ENCODE measurements at regions not wholly inside any gene's neighbourhood (a gene's known extent, or its start where the extent isn't known, plus 50 kb on each side); places are given as distances from the start of the nearest gene placed in this dataset.

DNA sequence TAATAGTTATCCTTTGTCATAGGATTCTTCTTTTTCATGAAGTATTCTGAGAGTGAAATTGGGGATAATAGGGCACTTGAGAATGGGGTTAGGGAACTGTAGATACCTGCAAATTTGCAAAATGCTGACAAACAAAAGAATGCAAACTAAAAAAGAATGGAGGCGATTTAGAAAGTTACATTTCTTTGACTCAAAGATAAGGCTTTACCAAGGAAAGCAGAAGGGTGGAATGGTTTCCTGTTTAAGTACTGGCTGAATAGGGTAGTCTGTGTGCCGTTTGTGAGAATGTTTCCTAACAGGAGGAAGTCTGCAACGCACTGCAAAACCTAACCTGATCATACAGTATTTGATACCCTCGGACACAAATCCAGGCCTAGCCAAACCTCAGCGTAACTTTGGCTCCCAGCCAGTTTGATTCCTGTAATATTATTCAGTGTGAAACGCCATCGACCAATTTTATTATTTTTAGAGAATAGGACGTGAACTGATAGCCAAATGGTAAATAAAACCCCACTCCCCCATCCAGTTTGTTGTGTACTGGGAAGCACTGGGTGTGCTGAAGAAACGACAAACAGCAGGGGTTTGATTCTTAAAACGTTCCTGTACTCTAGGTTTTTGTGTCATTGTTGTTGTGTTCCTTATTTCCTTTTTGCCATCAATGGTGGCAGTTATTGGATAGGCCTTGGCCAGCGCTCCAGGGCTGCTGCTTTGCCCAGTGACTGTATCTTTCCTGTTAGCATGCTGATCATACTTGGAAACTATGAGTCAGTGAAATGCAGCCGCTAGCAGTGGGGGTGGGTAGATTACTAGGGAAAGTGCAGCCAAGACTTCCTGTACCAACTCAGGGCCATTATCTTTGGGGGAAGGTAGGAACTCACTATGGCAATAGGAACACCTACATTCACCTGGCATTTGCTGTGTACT, 148.0 kb upstream of the TBL1XR1 start (continued):
- TF ChIP-seq, protein P1, sequence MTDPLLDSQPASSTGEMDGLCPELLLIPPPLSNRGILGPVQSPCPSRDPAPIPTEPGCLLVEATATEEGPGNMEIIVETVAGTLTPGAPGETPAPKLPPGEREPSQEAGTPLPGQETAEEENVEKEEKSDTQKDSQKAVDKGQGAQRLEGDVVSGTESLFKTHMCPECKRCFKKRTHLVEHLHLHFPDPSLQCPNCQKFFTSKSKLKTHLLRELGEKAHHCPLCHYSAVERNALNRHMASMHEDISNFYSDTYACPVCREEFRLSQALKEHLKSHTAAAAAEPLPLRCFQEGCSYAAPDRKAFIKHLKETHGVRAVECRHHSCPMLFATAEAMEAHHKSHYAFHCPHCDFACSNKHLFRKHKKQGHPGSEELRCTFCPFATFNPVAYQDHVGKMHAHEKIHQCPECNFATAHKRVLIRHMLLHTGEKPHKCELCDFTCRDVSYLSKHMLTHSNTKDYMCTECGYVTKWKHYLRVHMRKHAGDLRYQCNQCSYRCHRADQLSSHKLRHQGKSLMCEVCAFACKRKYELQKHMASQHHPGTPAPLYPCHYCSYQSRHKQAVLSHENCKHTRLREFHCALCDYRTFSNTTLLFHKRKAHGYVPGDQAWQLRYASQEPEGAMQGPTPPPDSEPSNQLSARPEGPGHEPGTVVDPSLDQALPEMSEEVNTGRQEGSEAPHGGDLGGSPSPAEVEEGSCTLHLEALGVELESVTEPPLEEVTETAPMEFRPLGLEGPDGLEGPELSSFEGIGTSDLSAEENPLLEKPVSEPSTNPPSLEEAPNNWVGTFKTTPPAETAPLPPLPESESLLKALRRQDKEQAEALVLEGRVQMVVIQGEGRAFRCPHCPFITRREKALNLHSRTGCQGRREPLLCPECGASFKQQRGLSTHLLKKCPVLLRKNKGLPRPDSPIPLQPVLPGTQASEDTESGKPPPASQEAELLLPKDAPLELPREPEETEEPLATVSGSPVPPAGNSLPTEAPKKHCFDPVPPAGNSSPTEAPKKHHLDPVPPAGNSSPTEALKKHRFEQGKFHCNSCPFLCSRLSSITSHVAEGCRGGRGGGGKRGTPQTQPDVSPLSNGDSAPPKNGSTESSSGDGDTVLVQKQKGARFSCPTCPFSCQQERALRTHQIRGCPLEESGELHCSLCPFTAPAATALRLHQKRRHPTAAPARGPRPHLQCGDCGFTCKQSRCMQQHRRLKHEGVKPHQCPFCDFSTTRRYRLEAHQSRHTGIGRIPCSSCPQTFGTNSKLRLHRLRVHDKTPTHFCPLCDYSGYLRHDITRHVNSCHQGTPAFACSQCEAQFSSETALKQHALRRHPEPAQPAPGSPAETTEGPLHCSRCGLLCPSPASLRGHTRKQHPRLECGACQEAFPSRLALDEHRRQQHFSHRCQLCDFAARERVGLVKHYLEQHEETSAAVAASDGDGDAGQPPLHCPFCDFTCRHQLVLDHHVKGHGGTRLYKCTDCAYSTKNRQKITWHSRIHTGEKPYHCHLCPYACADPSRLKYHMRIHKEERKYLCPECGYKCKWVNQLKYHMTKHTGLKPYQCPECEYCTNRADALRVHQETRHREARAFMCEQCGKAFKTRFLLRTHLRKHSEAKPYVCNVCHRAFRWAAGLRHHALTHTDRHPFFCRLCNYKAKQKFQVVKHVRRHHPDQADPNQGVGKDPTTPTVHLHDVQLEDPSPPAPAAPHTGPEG (CRISPR knock-in tag; IDR thresholded peaks at IDR 0.05): no peak
- no peak for TF ChIP-seq SP1 (IDR thresholded peaks at IDR 0.05)
- no peak for TF ChIP-seq SP1 (CRISPR knock-in tag; IDR thresholded peaks at IDR 0.05)
- TF ChIP-seq HMGA1 (CRISPR knock-in tag; conservative IDR thresholded peaks at IDR 0.05): no peak
- TF ChIP-seq, protein P2, sequence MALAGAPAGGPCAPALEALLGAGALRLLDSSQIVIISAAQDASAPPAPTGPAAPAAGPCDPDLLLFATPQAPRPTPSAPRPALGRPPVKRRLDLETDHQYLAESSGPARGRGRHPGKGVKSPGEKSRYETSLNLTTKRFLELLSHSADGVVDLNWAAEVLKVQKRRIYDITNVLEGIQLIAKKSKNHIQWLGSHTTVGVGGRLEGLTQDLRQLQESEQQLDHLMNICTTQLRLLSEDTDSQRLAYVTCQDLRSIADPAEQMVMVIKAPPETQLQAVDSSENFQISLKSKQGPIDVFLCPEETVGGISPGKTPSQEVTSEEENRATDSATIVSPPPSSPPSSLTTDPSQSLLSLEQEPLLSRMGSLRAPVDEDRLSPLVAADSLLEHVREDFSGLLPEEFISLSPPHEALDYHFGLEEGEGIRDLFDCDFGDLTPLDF (CRISPR knock-in tag; IDR thresholded peaks at IDR 0.05): no peak
- TF ChIP-seq TOE1 (CRISPR knock-in tag; IDR thresholded peaks at IDR 0.05): no peak
- TF ChIP-seq, protein P3, sequence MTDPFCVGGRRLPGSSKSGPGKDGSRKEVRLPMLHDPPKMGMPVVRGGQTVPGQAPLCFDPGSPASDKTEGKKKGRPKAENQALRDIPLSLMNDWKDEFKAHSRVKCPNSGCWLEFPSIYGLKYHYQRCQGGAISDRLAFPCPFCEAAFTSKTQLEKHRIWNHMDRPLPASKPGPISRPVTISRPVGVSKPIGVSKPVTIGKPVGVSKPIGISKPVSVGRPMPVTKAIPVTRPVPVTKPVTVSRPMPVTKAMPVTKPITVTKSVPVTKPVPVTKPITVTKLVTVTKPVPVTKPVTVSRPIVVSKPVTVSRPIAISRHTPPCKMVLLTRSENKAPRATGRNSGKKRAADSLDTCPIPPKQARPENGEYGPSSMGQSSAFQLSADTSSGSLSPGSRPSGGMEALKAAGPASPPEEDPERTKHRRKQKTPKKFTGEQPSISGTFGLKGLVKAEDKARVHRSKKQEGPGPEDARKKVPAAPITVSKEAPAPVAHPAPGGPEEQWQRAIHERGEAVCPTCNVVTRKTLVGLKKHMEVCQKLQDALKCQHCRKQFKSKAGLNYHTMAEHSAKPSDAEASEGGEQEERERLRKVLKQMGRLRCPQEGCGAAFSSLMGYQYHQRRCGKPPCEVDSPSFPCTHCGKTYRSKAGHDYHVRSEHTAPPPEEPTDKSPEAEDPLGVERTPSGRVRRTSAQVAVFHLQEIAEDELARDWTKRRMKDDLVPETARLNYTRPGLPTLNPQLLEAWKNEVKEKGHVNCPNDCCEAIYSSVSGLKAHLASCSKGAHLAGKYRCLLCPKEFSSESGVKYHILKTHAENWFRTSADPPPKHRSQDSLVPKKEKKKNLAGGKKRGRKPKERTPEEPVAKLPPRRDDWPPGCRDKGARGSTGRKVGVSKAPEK (CRISPR knock-in tag; IDR thresholded peaks at IDR 0.05; ENCODE audit: borderline replicate concordance): no peak
- TF ChIP-seq, protein P4, sequence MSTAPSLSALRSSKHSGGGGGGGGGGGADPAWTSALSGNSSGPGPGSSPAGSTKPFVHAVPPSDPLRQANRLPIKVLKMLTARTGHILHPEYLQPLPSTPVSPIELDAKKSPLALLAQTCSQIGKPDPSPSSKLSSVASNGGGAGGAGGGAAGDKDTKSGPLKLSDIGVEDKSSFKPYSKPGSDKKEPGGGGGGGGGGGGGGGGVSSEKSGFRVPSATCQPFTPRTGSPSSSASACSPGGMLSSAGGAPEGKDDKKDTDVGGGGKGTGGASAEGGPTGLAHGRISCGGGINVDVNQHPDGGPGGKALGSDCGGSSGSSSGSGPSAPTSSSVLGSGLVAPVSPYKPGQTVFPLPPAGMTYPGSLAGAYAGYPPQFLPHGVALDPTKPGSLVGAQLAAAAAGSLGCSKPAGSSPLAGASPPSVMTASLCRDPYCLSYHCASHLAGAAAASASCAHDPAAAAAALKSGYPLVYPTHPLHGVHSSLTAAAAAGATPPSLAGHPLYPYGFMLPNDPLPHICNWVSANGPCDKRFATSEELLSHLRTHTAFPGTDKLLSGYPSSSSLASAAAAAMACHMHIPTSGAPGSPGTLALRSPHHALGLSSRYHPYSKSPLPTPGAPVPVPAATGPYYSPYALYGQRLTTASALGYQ (CRISPR knock-in tag; IDR thresholded peaks at IDR 0.05): no peak; the same call in 1 of the 2 replicates
- TF ChIP-seq ZNF615 (CRISPR knock-in tag; IDR thresholded peaks at IDR 0.05; ENCODE audit: borderline replicate concordance): no peak
- TF ChIP-seq ATF1 (CRISPR knock-in tag; IDR thresholded peaks at IDR 0.05): no peak
- TF ChIP-seq SNAI1 (CRISPR knock-in tag; IDR thresholded peaks at IDR 0.05; ENCODE audit: borderline replicate concordance): no peak; the same call in 1 of the 2 replicates
- TF ChIP-seq CCDC6 (CRISPR knock-in tag; IDR thresholded peaks at IDR 0.05): no peak
- TF ChIP-seq CREM (IDR thresholded peaks at IDR 0.05): no peak
- TF ChIP-seq CREM (CRISPR knock-in tag; IDR thresholded peaks at IDR 0.05): no peak
